SH-SY5Y (cell line): ENCODE measurements at regions not wholly inside any gene's neighbourhood (a gene's known extent, or its start where the extent isn't known, plus 50 kb on each side); places are given as distances from the start of the nearest gene placed in this dataset.

ENCODE experiments used
- GATA2 ChIP-seq: IDR thresholded peaks from 2 replicates; pipeline ENCODE4 v1.6.1; 2011; ENCODE audit warnings: mild to moderate bottlenecking, low read depth, low read length
- GATA3 ChIP-seq: IDR thresholded peaks from 2 replicates; pipeline ENCODE4 v1.6.1; 2011; ENCODE audit warnings: low read depth, mild to moderate bottlenecking, low read length, moderate library complexity

- no peak for TF ChIP-seq GATA3
- TF ChIP-seq GATA2: no peak
Observed at GRCh38 chr12:20272801-20273200, 95.5 kb upstream of the PDE3A start.

- TF ChIP-seq GATA3 (no peak), GATA2 (no peak)
Observed at GRCh38 chr12:20274008-20274407, 94.3 kb upstream of the PDE3A start.

DNA sequence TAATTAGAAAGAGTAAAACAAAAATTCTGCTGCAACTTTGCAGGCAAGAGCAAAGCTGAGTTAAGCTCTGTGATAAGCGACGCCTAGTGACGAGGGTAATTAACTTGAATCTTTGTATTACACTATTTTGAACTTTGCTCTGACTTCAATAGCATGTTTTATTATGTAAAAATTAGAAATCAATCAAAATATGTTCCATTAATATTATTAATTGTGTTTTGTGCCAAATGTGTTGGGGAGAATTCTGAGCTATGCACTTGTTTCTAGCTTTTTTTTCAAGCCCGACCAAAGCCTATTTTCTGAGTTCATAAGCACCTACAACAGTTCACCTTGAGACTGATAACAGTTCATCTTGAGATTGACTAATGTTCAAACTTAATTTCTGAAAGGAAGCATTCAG is 90.1 kb upstream of the PDE3A start:
- TF ChIP-seq GATA2 (no peak), GATA3 (no peak)

DNA sequence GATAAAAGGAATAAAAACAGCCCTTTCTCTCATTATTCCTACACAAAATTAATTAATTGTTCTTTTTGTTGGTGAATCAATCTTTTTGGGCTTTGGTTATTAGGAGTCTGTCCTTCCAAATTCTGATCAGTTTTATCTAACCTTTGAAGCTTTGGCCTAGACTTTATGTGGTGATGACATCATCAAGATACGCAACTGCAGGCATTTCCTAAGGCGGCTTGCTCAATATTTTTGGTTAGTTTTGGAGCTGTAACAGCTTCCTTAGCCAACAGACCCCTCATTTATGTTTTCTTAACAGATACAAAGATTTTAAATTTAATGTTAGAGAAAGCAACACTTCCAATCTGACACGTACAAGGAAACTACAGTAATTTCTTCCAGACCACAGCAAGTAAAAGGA is 87.8 kb upstream of the PDE3A start:
- TF ChIP-seq GATA3 (no peak), GATA2 (no peak)

- no peak for TF ChIP-seq GATA3
- no peak for TF ChIP-seq GATA2
Observed at GRCh38 chr12:20282401-20282800, 85.9 kb upstream of the PDE3A start.

GRCh38 chr12:20283482-20283881 is 84.9 kb upstream of the PDE3A start:
- TF ChIP-seq GATA3: no peak

DNA sequence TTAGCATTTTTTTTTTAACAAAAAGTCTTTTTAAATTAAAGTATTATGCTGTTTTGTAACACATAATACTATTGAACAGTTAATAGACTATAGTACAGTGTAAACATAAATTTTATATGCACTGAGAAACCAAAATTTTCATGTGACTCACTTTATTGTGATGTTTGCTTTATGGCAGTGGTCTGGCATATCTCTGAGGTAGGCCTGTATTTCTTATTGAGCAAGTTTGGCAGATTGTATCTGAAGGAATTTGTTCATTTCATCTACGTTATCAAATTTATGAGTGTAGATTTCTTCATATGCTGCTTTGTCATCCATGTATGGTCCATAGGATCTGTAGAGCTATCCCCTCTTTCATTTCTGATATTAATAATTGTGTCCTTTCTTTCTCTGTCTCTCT is 78.8 kb upstream of the PDE3A start:
- no peak for TF ChIP-seq GATA3
- TF ChIP-seq GATA2: no peak

GRCh38 chr12:20300457-20300856 is 67.9 kb upstream of the PDE3A start:
- TF ChIP-seq GATA3 (no peak), GATA2 (no peak)

- TF ChIP-seq GATA3: no peak
- TF ChIP-seq GATA2: no peak
Observed at GRCh38 chr12:20305470-20305869, 62.9 kb upstream of the PDE3A start.

DNA sequence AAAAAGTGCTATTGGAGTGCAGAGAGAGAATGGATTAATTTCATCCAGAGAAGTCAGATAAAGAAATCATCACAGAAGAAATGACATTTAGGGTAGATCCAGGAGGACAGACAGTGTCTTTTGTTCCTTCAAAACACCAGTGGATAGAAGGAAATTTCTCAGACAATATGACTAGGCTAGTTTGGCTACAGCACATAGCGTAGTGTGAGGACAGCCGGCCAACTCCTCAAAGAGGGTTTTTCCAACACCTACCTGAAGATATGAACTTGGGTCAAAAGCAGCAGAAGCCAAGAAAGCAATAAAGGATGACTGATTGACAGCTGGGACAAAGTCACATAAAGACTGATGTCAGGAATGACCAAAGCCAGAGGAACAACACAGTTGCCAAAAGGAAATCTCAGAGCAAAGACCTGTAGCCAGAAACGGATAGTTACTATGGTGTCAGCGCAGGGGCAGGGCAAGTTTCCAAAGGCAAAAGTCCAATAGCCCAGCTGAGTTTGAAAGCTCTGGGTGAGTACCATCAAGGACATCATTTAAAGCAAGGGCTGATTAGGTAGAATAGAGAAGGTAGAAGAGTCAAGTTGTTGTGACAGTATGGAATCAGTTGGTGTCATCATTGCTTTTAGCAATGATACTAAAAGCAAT is 58.7 kb upstream of the PDE3A start:
- TF ChIP-seq GATA3: no peak
- no peak for TF ChIP-seq GATA2

GRCh38 chr12:20314328-20314727 is 54.0 kb upstream of the PDE3A start:
- no peak for TF ChIP-seq GATA3
- TF ChIP-seq GATA2: no peak

GRCh38 chr12:20317554-20317953 is 50.8 kb upstream of the PDE3A start:
- TF ChIP-seq GATA2: no peak
- TF ChIP-seq GATA3: no peak
